ENCODE measurements at regions not wholly inside any gene's neighbourhood (a gene's known extent, or its start where the extent isn't known, plus 50 kb on each side); places are given as distances from the start of the nearest gene placed in this dataset.

DNA sequence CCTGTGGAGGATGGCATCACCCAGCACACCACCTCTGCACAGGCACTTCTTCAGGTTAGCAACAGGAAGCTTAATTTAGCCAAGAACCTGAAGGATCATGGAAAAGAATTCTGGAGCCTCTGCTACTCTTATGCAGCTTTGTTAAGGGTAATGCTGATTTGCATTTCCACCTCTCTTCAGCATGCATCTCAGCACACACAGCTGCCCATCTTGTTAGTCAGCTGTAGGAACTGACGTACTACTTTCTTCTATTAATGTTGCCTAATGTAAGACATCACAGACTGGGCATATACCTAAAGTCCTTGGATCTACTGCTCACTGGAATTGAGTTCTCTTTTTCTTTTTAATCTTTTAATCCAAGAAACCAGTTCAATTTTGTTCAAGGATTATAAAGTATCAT lies 181.0 kb downstream of the SPP2 start:
- H3K4me1 Mint-ChIP-seq, result no peaks in the 10 kb centered on the region
- H3K9me3 Mint-ChIP-seq, result no peaks in the 10 kb centered on the region
- no peaks in the 10 kb centered on the region for H3K36me3 Mint-ChIP-seq
- no peak for DNase-seq
- CTCF ChIA-PET, result no interaction called here
- no peak overlapping the region for H3K4me3 Mint-ChIP-seq
- H3K27me3 Mint-ChIP-seq, result peaks cover 4% of the 10 kb centered on the region
- H3K27ac Mint-ChIP-seq, result no peak overlapping the region

DNA sequence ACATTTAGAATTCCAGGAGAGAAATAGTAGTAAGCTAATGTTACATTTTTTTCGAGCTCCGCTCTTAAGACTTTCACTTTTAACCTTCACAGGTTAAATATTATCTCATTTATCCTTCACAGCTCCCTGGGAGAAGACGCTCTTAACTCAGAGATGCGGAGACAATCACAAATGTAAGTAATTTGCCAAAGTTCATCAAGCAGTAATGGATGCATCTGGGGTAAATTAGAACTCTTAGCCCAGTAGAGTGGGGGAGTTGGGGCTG lies 168.5 kb downstream of the SPP2 start:
- CTCF ChIA-PET, result no interaction called here
- no peak overlapping the region for H3K4me3 Mint-ChIP-seq
- H3K27me3 Mint-ChIP-seq, result no peaks in the 10 kb centered on the region
- peaks cover 14% of the 10 kb centered on the region for H3K36me3 Mint-ChIP-seq
- H3K9me3 Mint-ChIP-seq, result peaks cover 11% of the 10 kb centered on the region
- no peak overlapping the region for H3K27ac Mint-ChIP-seq
- no peak for DNase-seq
- H3K4me1 Mint-ChIP-seq, result peaks cover 29% of the 10 kb centered on the region

- H3K9me3 Mint-ChIP-seq, result peaks cover 11% of the 10 kb centered on the region
- CTCF ChIA-PET, result interaction anchor here (0.7 kb wide), 1 partner anchor 110 kb away, joined by 3 read pairs; no protein-coding TSS in a partner anchor
- DNase-seq, result no peak
- H3K36me3 Mint-ChIP-seq, result peaks cover 14% of the 10 kb centered on the region
- H3K27me3 Mint-ChIP-seq, result no peaks in the 10 kb centered on the region
- H3K27ac Mint-ChIP-seq, result no peak overlapping the region
- peaks cover 29% of the 10 kb centered on the region for H3K4me1 Mint-ChIP-seq
- no peak overlapping the region for H3K4me3 Mint-ChIP-seq
Measured at GRCh38 chr2:234218266-234219045, 168.0 kb downstream of the SPP2 start.

- peaks cover 8% of the 10 kb centered on the region for H3K9me3 Mint-ChIP-seq
- CTCF ChIA-PET, result no interaction called here
- H3K27me3 Mint-ChIP-seq, result no peaks in the 10 kb centered on the region
- H3K27ac Mint-ChIP-seq, result no peak overlapping the region
- H3K4me3 Mint-ChIP-seq, result no peak overlapping the region
- peaks cover 17% of the 10 kb centered on the region for H3K4me1 Mint-ChIP-seq
- DNase-seq, result no peak
- peaks cover under 1% of the 10 kb centered on the region for H3K36me3 Mint-ChIP-seq
Measured at GRCh38 chr2:234212534-234212933, 162.0 kb downstream of the SPP2 start.

DNA sequence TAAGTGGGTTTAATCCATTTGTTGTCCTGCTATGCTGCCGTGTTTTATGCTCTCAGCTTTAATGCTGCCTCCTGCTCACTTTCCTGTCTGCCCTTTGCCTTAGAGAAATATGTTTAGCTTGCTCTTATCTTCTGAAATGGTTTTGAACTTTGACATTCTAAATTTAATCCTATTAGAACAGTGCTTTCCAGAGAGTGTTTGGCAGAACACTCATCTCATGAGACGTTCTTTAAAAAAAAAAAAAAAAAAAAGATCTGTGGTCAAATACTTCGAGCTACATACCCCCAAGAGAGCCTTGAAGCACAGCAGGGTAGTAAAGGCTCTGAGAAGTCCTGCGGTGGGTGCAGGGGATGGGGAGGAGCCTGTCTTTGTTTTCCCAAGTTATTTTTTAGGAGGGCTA lies 161.3 kb downstream of the SPP2 start:
- CTCF ChIA-PET, result no interaction called here
- H3K9me3 Mint-ChIP-seq, result peaks cover 13% of the 10 kb centered on the region
- H3K27ac Mint-ChIP-seq, result no peak overlapping the region
- DNase-seq, result no peak
- H3K4me3 Mint-ChIP-seq, result no peak overlapping the region
- no peaks in the 10 kb centered on the region for H3K27me3 Mint-ChIP-seq
- no peaks in the 10 kb centered on the region for H3K36me3 Mint-ChIP-seq
- peaks cover 10% of the 10 kb centered on the region for H3K4me1 Mint-ChIP-seq

GRCh38 chr2:234206738-234207137 lies 156.2 kb downstream of the SPP2 start:
- H3K27me3 Mint-ChIP-seq, result no peaks in the 10 kb centered on the region
- CTCF ChIA-PET, result no interaction called here

DNA sequence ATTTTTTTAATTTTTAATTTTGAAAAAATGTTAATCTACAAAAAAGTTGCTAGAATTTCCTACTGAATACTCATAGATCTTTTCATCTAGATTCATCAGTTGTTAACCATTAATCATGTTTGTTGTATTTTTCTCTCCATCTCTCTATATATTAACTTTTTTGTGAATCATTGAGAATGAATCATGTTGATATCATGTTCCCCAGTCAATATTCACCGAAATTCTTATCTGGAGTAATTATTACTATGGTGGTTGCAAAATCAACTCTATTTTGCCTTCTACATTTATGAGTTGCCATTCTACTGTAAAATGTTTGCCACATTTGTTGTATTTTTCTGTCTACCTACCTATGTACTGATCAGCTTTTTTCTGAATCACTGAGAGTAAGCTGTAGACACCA lies 154.0 kb downstream of the SPP2 start:
- Mint-ChIP-seq H3K9me3 (peaks cover 39% of the 10 kb centered on the region), H3K4me1 (no peaks in the 10 kb centered on the region), H3K36me3 (no peaks in the 10 kb centered on the region), H3K27ac (no peak overlapping the region), H3K4me3 (no peak overlapping the region), H3K27me3 (no peaks in the 10 kb centered on the region)
- DNase-seq, result no peak
- CTCF ChIA-PET, result no interaction called here

More at GRCh38 chr2:234206738-234207137, 156.2 kb downstream of the SPP2 start:
- Mint-ChIP-seq H3K36me3 (no peaks in the 10 kb centered on the region), H3K4me3 (no peak overlapping the region), H3K27ac (no peak overlapping the region), H3K9me3 (peaks cover 36% of the 10 kb centered on the region), H3K4me1 (no peaks in the 10 kb centered on the region)
- no peak for DNase-seq

DNA sequence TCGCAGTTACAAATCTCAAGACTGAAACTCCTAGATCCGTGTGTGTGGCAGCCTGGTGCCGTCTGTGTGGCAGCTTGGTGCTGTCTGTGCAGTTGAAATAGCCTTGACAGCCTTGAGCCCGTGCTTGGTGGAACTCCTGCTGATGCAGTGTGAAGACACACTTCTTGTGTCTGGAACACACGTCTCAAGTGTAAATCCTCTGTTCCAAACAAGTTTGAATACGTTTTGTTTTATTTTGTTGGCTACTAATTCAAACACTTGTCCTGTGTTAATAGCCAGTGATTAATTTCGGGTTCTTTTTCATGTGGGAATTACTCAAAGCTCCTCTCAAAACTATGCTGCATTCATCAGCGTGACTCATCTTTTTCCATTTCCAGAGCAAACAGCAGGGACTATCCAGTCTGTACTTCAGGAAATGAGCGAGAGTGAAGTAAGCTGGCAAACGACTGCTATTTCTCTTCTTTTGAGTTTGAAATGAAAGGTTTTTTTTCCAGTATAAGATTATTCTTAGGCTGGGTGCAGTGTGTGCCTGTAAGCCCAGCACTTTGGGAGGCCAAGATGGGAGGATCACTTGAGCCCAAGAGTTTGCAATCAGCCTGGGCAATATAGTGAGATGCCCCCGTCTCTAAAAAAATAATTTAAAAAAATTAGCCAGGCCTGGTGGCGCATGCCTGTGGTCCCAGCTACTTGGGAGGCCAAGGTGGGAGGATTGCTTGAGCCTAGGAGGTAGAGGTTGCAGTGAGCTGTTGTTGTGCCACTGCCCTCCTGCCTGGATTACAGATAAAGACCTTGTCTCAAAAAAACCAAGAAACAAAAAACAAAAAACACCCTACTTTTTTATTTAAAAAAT lies 152.9 kb downstream of the SPP2 start:
- Mint-ChIP-seq H3K9me3 (peaks cover 36% of the 10 kb centered on the region), H3K27ac (no peak overlapping the region), H3K4me3 (no peak overlapping the region), H3K27me3 (peaks cover 9% of the 10 kb centered on the region), H3K36me3 (no peaks in the 10 kb centered on the region), H3K4me1 (no peaks in the 10 kb centered on the region)
- CTCF ChIA-PET, result no interaction called here
- DNase-seq, result no peak

DNA sequence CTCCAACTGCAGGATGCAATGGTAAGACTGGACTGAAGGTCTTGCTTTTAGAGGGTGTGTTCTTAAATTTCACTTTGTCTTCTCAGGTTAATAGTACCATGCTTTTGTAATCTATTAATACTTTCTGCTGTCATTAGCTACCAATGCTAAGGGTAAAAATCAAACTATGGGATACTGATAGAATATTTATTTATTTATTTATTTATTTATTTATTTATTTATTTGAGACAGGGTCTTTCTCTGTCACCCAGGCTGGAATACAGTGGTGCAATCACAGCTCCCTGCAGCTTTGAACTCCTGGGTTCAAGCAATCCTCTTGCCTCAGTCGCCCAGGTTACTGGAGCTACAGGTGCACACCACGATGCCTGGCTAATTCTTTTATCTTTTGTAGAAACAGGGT lies 152.1 kb downstream of the SPP2 start:
- Mint-ChIP-seq H3K9me3 (peaks cover 35% of the 10 kb centered on the region), H3K27me3 (peaks cover 13% of the 10 kb centered on the region), H3K36me3 (no peaks in the 10 kb centered on the region), H3K27ac (no peak overlapping the region), H3K4me3 (no peak overlapping the region), H3K4me1 (no peaks in the 10 kb centered on the region)
- no peak for DNase-seq
- CTCF ChIA-PET, result no interaction called here

- H3K27me3 Mint-ChIP-seq, result peaks cover 27% of the 10 kb centered on the region
- no peak overlapping the region for H3K27ac Mint-ChIP-seq
- CTCF ChIA-PET, result no interaction called here
- H3K9me3 Mint-ChIP-seq, result peaks cover 25% of the 10 kb centered on the region
- no peaks in the 10 kb centered on the region for H3K36me3 Mint-ChIP-seq
- H3K4me1 Mint-ChIP-seq, result no peaks in the 10 kb centered on the region
- no peak for DNase-seq
- H3K4me3 Mint-ChIP-seq, result no peak overlapping the region
Measured at GRCh38 chr2:234199996-234200395, 149.5 kb downstream of the SPP2 start.

DNA sequence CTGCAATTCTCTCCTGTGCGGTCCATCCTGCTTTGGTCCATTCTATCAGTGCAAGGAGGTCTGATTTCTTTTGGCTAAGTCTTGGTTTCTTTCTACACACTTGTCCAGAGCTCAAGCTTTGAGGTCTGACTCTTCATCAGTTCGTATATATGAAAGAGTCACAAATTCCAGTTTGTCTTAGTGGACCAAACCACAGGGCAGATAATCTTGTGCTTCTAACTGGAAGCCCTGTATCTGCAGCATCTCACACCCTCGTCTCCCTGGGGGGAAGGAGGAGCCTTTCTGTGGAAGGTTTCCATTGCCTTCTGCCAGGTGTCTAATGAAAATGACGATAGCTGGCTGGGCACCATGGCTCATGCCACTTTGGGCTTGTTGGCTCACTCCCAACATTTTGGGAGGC lies 148.5 kb downstream of the SPP2 start:
- no peak for DNase-seq
- no peak overlapping the region for H3K4me3 Mint-ChIP-seq
- H3K27ac Mint-ChIP-seq, result no peak overlapping the region
- H3K27me3 Mint-ChIP-seq, result peaks cover 35% of the 10 kb centered on the region
- no peaks in the 10 kb centered on the region for H3K4me1 Mint-ChIP-seq
- CTCF ChIA-PET, result no interaction called here
- peaks cover 20% of the 10 kb centered on the region for H3K9me3 Mint-ChIP-seq
- no peaks in the 10 kb centered on the region for H3K36me3 Mint-ChIP-seq

- Mint-ChIP-seq H3K4me3 (no peak overlapping the region), H3K36me3 (no peaks in the 10 kb centered on the region), H3K9me3 (peaks cover 2% of the 10 kb centered on the region), H3K4me1 (no peaks in the 10 kb centered on the region), H3K27me3 (peaks cover 35% of the 10 kb centered on the region), H3K27ac (no peak overlapping the region)
- DNase-seq, result no peak
- CTCF ChIA-PET, result no interaction called here
Measured at GRCh38 chr2:234195516-234195915, 145.0 kb downstream of the SPP2 start.

GRCh38 chr2:234193977-234194563 lies 143.6 kb downstream of the SPP2 start:
- no peak overlapping the region for H3K27ac Mint-ChIP-seq
- no peaks in the 10 kb centered on the region for H3K4me1 Mint-ChIP-seq
- no peak overlapping the region for H3K4me3 Mint-ChIP-seq
- H3K36me3 Mint-ChIP-seq, result no peaks in the 10 kb centered on the region
- no peak for DNase-seq
- H3K9me3 Mint-ChIP-seq, result peaks cover 2% of the 10 kb centered on the region
- CTCF ChIA-PET, result no interaction called here
- peaks cover 33% of the 10 kb centered on the region for H3K27me3 Mint-ChIP-seq

- H3K27ac Mint-ChIP-seq, result no peak overlapping the region
- CTCF ChIA-PET, result no interaction called here
- no peak overlapping the region for H3K4me3 Mint-ChIP-seq
- H3K9me3 Mint-ChIP-seq, result peaks cover 6% of the 10 kb centered on the region
- H3K4me1 Mint-ChIP-seq, result no peaks in the 10 kb centered on the region
- DNase-seq, result no peak
- no peaks in the 10 kb centered on the region for H3K36me3 Mint-ChIP-seq
- peaks cover 14% of the 10 kb centered on the region for H3K27me3 Mint-ChIP-seq
Measured at GRCh38 chr2:234191819-234192407, 141.4 kb downstream of the SPP2 start.

Measured in activated naive CD4-positive, alpha-beta T cell treated with anti-CD3 and anti-CD28 coated beads, Interleukin-2, amount 10 ng/mL, durations not matched to agents 7 days and 5 days (primary cell).